GM12801 (cell line): ENCODE measurements at regions not wholly inside any gene's neighbourhood (a gene's known extent, or its start where the extent isn't known, plus 50 kb on each side); places are given as distances from the start of the nearest gene placed in this dataset.

Source experiments
- TF ChIP-seq, protein P1 (sequence below): IDR thresholded peaks from one replicate; pipeline ENCODE4 v1.5.1; 2011; ENCODE audit warnings: control low read depth; ENCODE audit not compliant: insufficient read length; ENCODE audit errors: extremely low read depth

DNA sequence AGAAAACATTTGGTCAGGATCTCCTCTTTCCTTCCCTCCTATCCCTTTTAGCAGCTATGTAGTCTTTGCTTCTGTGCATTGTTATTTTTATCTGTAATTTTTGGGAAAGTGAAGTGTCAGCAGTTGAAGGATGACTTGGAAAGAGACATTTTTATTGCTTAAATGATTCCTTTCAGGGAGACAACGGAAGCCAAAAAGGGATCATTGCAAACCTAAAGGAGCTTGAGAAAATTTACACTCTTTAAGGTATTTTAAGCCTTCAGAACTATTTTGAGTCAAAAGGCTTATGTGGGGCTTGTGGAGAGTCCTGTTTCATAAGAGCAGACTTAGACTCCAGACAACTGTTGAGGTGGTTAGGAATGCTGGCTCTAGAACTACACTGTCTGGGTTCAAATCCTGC, 281.6 kb downstream of the KIF4B start:
- TF ChIP-seq, protein P1, sequence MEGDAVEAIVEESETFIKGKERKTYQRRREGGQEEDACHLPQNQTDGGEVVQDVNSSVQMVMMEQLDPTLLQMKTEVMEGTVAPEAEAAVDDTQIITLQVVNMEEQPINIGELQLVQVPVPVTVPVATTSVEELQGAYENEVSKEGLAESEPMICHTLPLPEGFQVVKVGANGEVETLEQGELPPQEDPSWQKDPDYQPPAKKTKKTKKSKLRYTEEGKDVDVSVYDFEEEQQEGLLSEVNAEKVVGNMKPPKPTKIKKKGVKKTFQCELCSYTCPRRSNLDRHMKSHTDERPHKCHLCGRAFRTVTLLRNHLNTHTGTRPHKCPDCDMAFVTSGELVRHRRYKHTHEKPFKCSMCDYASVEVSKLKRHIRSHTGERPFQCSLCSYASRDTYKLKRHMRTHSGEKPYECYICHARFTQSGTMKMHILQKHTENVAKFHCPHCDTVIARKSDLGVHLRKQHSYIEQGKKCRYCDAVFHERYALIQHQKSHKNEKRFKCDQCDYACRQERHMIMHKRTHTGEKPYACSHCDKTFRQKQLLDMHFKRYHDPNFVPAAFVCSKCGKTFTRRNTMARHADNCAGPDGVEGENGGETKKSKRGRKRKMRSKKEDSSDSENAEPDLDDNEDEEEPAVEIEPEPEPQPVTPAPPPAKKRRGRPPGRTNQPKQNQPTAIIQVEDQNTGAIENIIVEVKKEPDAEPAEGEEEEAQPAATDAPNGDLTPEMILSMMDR: no peak

DNA sequence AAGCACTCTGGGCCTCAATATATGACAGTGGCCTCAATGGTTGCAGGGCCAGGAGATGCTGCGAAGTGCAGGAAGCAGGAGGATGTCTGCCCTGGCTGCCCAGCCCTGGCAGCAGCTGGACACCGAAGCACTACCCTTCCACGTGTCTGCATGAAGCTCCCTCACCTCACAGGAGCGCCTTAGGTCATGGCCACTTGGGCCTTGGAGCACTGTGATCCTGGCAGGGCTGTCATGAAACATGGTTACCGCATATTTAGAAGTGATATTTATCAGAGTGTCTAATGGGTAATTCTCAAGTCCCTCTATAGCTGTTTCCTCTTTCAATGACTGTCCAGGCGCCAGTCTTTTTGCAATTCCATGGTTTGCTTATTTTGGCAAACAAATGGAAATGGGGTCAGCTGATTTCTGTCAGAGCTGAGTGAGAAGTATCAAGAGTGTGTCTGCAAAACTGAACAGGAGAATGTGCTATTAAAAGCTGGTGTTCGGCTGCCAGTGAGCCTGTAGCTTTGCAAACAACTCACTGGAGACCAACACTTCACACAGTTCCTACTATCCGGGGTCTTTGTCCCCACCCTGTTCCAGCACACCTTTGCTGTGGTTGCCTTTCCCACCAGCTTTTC, 285.9 kb downstream of the KIF4B start:
- TF ChIP-seq, protein P1: no peak

DNA sequence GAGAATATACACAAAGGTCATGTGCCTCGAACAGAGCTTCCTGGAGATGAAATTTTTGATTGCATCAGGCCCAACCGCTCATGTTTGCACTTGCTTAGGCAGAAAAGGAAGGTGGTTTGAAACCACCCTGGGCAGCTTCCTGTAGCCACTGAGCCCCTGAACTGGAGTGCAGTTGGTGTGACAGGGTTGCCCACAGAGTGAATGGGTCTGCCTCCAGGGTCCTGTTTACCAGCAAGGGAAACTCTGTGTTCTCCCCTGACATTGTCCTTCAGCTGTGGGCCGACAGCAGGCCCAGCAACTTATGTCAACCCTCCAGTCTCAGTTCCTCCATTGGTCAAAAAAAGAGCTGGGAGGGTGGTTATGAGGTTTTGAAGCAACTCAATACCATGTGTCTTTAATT, 289.6 kb downstream of the KIF4B start:
- TF ChIP-seq, protein P1: no peak

DNA sequence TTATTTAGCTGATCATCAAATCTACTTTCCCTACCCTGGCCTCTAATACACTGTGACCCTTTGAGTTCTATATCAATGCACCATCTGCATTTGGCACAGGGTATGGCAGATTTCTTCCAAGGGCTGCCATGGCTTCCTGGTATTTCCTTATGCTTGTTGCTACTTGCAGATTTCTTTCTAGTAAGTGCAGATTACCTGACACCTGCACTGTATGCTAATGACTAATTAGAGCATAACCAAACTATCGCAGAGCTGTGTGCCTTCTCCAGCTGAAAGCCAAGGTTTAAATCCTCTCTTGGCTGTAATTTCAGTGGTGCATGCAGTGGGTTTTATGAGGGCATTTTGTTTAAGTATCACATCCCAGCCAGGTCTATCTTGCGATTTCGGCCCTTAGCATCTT, 293.7 kb downstream of the KIF4B start:
- TF ChIP-seq, protein P1: no peak

DNA sequence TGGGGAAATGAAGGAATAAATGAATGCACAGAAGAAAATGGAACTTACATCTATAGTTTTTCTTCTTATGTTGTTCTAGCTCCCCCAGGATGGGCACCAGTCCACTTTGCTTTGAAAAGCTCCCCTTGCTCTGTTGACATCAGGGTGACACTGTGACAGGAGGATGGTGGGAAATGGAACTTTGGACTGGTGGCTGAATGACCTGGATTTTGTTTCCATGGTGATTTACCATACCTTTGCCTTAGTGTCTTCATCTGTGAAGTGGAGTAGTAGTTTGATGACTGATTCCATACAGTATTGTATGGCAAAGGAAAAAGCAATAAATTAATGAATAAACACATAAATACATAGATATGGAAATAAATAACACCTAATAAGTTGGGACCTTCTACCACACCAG, 294.7 kb downstream of the KIF4B start:
- TF ChIP-seq, protein P1: no peak

DNA sequence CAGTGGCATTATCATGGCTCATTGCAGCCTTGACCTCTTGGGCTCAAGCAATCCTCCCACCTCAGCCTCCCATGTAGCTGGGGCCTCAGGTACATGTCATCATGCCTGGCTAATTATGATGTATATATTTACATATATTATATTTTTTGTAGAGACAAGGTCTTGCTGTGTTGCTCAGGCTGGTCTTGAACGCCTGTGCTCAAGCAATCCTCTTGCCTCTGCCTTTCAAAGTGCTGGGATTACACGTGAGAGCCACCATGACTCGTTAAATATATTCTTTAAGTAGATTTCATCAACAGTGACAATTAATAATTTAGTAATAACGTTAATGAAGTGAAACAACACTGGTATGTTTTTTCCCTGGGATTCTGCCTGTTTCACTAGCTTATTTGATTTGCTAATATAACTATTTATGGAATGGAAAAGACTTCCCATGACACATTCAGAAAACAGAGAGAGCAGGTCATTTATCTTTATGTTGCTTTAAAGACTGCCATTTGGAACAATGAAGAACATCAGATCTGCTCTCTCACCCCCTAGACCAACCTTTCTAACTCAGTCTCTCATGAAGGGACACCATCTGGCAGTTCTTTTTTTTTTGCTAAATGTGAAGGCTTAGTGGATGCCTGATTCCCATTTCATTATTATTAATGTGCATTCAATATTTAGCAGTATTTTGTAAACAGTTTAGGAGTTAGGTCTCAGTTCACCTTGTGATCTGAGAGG, 295.6 kb downstream of the KIF4B start:
- TF ChIP-seq, protein P1: no peak

DNA sequence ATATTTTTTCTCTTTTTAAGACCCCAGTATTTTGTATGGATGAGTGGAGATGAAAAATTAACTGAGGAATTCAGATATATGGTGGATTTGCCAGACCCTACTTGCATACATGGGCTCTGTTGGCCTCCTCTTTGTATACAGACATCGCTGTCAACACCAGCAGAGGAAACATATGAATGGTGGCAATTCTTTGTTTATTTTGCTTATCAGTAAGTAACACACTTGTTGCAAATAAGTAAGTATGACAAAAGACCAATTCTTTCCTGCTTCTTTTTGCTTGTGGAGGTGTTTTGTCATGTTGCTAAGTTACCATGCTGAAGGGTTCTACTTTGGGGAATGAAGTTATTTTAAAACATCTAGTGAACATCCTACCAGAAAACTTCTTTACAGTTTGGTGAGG, 298.2 kb downstream of the KIF4B start:
- TF ChIP-seq, protein P1: no peak
